OCI-LY7 (cell line): ENCODE measurements at regions not wholly inside any gene's neighbourhood (a gene's known extent, or its start where the extent isn't known, plus 50 kb on each side); places are given as distances from the start of the nearest gene placed in this dataset.

Source experiments
- EZH2phosphoT487 ChIP-seq: fragments of 200-600 bp; sonication (generic); IDR thresholded peaks from 2 replicates; pipeline ENCODE4 v1.6.1; 2018; ENCODE audit warnings: low read depth, borderline replicate concordance, mild to moderate bottlenecking, mixed run types, antibody characterized with exemption, low read length, moderate library complexity, mixed read lengths
- TF ChIP-seq, protein P1 (sequence below): fragments of 200-600 bp; sonication (generic); conservative IDR thresholded peaks from 2 replicates; pipeline ENCODE4 v1.5.1; 2014; ENCODE audit warnings: mild to moderate bottlenecking, antibody characterized with exemption, low read length, moderate library complexity, mixed read lengths

DNA sequence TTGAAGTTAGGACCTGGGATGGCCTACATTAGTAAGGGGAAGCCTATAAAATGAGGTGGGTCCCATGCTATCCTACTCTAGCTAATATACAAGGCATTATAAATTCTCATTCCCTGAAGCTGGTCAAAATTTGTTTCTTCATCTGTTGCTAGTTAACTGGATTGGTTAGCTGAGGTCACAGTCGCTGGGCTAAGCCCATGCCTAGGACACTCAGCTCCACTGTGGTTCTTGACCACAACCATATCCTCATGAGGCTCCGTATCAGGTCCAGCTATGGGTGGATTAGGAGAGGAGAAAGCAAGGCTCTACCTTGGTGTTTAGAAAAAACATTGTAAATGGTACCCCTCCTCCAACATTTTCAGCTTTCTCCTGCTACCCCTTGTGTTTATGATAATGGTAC is 52.8 kb upstream of the RAI14 start:
- TF ChIP-seq, protein P1, sequence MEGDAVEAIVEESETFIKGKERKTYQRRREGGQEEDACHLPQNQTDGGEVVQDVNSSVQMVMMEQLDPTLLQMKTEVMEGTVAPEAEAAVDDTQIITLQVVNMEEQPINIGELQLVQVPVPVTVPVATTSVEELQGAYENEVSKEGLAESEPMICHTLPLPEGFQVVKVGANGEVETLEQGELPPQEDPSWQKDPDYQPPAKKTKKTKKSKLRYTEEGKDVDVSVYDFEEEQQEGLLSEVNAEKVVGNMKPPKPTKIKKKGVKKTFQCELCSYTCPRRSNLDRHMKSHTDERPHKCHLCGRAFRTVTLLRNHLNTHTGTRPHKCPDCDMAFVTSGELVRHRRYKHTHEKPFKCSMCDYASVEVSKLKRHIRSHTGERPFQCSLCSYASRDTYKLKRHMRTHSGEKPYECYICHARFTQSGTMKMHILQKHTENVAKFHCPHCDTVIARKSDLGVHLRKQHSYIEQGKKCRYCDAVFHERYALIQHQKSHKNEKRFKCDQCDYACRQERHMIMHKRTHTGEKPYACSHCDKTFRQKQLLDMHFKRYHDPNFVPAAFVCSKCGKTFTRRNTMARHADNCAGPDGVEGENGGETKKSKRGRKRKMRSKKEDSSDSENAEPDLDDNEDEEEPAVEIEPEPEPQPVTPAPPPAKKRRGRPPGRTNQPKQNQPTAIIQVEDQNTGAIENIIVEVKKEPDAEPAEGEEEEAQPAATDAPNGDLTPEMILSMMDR, result no peak
- TF ChIP-seq EZH2phosphoT487, result no peak
